Dedifferentiated amniotic fluid mesenchymal stem cell (primary cell): ENCODE measurements at regions not wholly inside any gene's neighbourhood (a gene's known extent, or its start where the extent isn't known, plus 50 kb on each side); places are given as distances from the start of the nearest gene placed in this dataset.
"Not testable (repeated sequence)": the region's sequence is repeated elsewhere in the genome, so short reads cannot be mapped to it uniquely, and the experiment has no call there.

Experiments
- DNase-seq: peaks from one replicate; pipeline ENCODE4 v3.0.0-alpha.2; 2016; ENCODE audit errors: extremely low spot score

DNA sequence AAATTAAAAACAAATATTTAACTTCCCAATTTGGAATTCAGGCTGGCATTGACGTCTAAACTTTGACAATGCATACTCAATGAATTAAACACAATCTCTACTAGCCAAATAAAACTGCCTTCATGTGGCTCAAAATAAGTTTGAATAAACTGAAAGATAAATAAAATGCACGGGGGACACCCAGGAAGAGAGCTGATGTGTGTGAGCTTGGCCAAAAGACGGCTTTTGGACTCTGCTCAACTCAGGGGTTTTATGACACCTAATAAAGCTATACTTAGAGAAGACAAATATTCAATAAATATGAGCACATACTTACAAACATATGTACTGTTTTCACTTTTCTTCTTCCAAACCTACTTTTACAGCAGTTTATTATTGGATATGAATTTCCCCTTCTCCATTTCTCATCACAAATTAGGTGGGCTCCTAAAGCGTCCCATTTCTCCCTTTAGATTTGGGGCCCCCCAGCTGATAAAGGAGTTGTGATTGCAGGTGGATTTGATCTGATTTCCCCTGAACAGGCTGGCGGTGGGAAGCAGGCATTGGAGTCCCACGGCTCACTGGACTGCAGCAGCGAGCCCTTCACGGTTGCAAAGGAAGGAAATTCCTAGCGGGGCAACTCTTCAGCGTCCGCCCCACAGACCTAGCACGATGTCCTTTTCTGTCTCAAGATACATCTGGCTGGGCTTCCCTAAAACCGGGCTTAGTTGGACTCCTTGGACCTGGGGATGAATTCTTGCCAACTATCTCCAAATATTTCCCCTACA lies 79.6 kb downstream of the INSIG1 start:
- DNase-seq = no peak

DNA sequence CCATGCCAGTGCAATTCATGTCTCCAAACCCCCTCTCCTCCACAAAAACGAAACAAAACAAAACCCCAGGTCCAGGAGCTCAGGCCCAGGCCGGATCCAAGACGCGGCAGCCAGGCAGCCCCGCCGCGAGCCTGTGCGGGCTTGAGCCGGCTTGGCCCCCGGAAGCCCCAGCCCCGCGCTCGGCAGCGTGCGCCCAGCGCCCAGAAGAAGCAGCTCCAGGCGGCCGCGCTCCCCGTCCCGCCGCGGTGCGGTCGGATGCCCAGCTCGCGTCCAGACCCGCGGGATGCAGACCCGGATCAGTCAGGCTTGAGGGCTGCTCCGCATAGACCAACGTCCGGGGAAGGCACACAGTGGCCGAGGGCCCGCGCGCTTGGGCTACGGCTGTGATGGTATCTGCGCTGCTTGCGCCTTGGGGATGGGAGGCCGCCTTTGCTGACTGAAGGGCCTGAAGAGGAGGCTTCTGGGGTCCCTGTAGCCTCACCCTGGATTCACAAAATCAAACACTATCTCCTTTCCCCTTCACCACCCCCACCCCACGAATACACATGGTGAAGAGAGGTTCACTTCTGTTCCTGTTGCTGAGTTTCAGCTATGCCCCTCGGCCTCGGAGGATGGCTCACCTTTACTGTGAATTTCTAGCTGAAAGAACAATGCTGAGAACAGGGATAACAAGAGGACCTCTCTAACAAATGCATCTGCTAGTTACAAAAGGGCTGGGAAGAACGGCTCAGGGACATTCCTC lies 79.9 kb upstream of the EN2 start:
- DNase-seq = no peak

DNA sequence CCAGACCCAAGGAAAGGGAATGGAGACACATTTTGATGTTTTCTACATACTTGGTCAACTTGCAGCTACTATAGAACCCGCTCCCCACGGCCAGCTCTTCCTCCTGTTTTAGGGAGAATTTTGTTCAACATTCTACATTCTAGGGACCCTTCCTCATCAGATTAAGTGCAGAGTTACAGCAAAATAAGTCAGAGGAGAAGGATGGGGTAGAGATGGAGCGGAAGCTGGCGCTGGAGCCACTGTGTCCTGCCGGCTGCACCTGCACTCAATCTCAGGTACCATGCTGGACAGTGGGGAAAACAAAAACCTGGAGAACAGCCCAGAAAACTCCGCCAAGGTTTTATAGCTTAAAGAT lies 79.4 kb upstream of the EN2 start:
- DNase-seq = no peak

DNA sequence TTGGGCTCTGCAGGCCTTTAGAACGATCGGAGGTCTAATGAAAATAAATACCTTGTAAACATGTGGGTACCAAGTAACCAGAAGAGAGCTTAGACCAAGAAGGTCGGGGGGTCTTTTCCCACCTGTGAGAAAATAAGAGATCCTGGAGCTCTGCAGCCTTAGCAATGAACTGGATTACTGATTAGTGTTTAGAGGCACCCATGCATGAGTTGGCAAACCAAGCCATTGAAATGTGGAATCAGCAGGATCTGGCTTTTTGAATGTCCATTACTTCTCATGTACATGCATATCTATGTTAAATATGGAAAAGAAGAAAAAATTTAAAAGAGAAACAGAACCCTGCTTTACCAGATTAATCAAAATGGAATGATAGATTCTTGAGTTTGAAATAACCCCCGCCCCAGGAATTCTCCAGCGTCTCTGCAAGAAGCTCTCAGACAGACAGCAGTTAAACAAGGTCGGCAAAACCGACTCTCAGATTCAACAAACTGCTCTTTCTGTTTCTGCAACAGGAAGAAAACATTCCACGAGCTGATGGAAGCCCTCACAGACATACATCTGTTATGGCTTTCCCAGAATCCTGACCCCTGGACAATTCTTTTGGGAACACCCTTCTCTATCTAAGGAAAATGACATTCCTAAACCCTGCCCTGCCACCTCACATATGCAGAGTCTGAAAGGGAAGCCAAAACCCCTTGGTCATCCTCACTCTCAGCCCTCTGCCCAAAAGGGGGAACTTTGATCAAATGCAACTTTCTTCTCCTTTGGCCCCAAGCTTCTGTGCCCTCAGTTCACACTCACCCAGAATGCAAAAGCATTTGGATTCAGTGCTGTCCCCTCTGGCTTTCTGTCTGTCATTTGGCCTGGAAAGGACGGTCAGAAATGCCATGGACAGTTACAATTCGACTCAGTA lies 78.7 kb upstream of the EN2 start:
- no peak for DNase-seq

DNA sequence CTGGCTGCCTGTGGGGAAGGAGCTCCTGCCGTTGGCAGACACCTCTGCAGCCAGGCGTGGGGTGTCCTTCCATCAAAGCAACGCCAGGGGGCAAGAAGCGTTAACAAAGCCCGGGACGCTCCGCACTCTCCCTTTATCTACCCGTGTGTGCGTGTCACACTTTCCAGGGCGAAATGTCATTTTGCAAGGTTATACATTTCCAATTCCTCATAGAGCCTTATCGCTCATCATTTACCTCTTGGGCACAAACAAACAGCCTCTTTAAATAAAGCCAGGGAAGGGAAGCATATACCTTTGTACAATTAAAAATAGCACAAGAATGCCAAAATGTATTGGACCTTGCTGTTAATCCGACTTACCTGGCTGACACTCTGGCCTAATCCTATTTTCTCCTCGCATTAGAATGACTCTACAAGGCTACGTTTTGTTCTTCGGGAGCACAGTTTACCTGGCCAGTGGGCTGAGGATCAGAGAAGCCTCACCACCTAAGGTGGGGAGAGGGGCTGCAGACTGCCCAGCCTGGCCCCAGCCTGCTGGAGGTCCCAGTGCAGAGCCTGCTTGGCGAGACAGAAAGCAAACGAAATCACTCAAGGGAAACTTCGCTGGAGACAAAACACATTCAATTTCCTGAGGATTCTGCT lies 77.6 kb upstream of the EN2 start:
- peak; percentile 19 for DNase-seq

DNA sequence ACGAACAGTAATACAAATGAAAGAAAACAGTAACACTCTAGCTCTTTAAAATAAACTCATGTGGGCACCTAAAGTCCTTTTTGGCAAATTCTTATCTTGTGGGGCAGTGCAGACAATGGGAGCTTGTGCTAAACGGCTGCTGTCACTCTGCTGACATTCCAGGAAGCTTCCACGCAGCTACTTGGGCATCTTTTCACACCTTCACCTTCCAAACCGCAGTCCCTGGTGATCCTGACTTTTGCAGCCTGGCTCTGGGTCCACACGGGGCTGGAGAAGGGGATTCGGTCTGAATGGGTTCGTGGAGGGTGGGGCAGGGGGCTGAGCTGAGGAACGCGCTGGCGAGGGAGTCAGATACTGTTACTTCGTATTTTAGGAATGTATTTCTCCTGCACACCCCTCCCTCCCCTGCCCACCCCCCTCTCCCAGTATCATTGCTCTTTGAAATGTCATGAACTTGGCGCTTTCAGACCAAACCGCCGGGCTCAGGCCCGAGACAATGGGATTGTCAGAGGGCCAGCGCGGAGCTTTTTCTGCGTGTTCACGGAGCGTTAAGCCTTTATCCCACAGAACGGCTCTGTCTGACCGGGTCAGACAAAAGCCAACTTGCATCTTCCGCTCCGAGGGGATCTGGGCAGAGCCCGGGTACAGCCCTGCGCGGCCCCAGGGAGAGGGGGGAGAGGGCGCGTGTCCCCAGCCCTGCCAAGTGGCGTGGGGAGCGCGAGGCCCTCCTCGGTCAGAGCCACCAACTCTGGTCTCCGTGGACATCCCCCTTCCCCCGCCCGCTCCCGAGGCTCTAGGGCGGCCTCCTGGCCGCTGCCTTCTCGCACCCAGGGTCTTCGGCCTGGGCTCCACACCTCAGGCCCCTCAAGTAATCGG lies 76.7 kb upstream of the EN2 start:
- no peak for DNase-seq

DNA sequence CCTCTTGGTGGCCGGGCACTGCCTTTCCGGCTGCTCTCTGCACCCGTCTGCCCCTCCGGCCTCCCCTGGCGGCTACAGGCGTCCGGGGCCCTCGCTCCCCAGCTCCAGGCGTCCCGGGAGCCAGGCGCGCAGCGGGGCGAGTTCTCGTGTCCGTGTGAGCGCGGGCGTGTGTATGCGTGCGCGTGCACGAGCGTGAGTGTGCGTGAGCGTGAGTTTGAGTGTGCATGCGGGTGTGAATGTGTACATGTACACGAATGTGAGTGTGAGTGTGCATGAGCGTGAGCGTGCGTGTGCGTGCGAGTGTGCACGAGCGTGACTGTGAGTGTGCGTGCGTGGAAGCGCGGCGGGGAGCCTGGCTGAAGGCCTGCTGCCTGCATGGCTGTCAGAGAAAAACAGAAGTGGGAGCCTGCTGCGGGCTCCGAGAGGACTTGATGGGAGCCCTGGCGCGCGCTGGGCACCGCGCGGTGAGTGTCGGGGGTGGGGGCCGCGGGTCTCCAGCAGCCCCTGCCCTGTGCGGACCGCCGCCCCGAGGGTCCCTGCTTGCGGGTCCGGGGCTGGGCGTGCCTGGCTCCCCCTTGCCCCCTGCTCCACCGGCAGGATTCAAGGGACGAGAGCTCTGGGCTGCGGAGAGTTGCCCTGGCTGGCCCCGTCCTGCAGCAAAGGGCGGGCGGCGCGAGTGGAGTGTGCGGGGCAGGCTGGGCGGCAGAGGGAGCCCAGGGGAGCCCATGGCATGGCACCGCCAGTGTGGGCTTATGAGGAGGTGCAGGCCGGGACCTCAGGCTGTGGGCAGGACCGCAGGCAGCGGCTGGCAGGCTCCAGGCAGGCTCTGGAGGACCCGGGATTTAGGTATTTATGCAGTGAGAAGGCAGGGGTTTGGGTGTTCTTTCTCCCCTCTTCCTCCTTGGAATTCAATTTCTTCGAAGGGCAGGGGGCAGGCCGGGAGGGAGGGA lies 75.8 kb upstream of the EN2 start:
- DNase-seq = no peak

DNA sequence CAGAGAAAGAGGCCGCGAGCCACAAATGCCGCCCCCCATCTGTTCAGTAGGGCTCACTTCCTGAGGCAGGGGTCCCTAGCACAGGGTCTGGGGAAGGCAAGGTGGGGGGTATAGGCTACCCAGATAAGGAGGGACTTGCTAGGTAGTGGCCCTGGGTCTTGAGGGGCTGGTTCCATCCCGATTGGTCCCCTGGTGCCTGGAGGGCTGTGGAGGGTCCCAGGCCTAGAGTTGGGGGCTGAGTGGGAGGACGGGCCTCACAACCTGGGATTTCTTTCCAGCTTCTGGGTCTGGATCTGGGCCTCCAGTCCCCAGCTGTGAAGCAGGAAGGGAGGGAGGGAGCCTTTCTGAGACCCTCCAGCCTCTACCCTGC lies 75.1 kb upstream of the EN2 start:
- no peak for DNase-seq

DNA sequence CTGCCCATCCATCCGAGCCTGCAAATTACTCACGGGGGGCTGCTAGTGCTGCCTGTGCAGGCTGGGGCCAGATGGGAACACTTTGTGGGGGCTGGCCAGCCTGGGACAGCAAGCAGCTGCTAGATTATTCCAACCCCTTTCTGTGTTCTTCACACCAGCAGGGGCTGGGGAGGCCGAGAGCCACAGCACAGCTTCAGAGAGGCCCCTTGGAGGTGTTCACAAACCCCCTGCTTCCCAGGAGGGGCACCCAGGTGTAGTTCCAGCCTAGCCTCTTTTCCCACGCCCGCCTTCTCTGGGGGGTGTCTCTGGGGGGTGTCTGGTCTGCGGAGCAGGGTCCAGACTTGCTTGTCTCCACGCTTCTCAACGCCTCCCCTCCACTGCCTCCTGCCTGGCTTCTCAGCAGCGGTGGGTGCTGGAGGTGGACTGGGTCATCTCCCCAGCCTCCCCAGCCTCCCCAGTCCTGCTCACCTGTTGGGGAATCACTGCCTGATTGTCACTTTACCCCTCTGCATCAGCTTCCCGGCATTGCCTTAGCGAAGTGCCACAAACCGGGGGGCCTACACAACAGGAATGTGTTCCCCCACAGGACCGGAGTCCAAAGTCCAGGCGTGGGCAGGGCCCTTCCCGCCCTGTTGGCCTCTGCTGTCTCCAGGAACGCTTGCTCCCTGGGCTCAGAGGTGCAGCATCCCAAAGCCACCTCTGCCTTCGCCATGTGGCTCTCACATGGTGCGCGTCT lies 74.0 kb upstream of the EN2 start:
- no peak for DNase-seq

DNA sequence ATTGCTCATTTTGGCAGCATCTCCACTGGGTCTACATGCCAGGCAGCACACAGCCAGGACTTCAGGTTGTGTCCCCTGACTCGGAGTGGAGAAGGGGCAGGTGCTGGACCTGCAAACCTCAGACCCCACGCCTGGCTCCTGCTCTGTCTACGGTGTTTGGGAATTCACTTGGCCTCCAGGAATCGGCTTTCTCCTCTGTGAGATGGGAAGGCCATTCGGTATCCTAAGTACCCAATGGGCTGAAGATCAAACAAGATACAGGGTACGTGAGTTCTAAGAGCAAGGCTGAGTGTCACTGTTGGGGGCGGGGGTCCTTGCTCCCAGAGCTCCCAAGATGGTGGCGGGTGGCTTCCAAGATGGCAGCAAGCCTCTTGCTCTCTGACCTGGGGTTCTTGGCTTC lies 73.2 kb upstream of the EN2 start:
- DNase-seq = no peak

DNA sequence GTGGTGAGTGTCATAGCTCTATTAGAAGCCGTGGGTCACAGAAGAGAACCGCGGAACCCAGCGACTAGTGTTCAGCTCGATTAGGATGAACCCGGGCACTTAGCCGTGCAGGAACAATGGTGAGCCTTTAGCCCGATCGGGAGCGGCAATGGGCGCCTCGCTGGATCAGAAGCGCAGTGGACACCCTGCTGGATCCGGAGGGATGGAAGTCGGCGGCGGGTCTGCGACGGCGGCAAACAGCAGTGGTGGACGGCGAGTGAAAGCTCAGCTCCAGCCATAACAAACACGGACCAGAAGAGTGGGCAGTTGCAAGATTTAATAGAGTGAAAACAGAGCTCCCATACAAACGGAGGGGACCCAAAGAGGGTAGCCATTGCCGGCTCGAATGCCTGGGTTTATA lies 72.7 kb upstream of the EN2 start:
- DNase-seq = not testable (repeated sequence)

DNA sequence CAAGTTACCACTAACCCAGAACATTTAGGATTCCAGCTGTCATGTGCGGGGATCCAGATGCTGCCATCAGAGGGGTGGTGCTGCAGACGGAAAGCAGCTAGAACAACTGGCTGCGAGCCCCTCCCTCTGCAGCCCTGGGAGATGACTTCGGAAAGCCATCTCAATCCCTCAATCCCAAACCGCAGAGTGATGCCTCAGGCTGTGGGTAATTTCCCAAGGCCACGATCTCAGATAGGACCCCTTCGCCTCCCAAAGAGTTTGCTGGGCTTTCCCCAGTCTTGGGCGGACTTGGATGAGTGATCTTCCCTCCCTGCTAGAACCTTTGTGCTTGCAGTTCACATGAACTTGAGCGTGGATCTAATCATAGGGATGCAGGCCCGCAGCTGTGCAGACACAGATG lies 71.3 kb upstream of the EN2 start:
- no peak for DNase-seq

DNA sequence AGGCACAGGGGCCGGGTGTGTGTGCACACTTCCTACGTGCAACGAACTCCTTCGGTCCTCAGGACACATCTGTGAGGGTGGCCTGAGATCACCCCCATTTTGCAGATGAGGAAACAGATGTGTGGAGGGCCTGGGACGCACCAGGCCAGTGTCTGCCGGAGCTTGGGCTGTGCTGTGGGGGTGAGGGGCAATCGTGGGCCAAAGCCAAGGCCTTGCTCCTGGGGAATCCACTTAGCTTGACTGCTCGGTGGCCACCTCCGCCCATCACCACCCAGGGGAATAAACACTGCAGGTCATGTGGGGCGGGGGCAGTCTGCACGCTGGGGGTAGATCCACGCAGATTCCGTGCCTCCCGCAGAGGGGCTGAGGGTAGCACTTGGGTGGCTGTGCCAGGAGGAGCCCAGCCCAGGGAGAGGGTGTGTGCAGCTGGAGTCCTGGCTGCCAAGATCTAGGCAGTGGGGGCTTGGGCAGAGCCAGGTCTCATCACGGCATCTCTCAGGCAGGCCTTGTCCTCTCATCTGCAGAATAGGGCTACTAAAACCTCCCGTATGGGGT lies 70.8 kb upstream of the EN2 start:
- no peak for DNase-seq

DNA sequence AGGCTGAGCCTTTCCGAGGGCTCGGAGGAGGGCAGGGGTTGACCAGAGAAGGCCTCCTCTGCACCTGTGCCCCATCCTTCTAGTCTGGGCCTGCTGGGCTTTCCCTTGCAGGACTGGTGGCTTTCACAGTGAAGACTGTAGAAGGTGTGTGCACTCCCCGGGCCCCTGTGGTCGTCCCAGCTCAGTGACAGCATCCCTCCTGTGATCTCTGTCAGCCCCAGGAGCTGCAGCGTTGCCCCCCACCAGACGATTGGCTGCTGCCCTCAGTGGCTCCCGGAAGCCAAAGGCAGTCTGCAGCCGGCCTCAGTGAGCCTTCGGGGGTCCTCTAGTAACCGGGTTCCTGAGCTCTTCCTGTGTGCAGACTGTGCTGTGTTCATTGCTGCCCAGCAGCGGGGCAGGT lies 69.4 kb upstream of the EN2 start:
- DNase-seq = no peak

DNA sequence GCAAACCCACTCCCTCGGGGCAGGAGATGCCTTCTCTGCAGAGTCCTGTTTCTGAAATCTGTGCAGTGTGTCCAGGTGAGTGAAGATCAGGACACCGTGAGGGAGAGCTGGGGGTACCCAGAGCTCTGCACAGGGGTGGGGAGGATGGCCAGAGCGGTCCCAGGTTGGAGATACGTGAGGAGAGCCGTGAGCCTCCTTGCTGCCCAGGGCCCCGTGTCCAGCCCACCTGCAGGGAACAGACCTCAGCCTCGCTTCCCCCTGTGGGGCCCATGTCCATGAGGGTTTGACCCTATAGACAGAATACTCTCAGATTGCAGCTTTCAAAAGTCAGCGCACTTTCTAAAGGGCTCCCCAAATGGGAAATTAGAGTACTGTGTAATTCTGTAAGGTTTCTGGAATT lies 66.5 kb upstream of the EN2 start:
- DNase-seq = no peak

DNA sequence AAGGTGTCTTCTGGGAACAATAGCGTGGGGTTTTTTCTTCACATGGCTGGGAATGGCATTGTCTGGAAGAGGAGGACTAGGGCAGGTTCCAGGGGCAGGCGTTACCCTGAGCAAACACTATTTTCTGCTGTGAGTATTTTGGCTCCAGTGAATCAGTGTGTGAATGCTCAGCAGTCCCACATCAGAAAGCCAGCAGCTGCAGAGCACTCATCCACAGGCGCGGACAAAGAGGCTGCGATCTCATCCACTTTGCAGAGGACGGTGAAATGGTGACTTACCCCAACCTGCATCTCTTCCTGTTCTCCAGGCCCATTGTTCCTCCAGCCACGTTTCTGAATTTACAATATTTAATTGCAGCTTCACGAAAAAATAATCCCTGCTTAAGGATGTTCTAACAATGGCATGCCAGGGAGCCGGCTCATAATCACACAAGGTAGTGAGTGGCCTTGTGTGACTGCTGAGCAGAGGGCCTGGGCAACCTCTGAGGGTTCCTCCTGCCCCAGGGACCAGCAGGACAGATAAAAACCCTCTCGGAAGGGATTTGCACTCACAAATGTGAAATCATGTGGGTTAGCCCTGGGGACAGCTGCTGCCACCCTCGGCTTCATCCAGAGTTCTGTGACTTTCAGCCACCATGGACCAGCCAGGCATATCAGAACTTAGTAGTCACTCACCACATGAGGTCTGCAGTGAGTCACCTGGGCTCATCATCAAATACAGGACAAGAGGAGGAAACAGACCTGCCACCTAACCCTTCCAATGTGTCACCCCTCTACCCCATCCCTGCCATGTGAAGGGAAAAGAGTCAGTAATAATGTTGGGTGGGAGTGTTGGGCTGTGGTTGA lies 65.0 kb upstream of the EN2 start:
- DNase-seq = no peak

DNA sequence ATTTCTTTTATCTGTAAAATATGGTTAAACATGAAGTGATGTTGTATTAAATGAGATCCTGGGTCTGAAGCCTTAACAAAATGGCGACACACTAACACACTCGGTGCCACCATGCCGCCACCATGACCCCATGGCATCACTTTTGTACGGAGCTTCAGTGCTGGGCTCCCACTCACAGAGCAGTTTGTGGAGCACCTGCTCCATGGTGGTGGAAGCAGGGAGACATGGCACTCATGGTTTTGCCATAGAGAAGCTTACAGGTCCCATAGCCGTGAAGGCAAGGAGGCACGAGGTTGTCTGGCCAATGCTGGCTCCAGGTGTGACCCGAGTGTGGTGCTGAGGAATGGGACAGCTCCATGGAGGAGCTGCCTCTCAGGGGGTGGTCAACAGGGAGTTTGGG lies 63.5 kb upstream of the EN2 start:
- no peak for DNase-seq

DNA sequence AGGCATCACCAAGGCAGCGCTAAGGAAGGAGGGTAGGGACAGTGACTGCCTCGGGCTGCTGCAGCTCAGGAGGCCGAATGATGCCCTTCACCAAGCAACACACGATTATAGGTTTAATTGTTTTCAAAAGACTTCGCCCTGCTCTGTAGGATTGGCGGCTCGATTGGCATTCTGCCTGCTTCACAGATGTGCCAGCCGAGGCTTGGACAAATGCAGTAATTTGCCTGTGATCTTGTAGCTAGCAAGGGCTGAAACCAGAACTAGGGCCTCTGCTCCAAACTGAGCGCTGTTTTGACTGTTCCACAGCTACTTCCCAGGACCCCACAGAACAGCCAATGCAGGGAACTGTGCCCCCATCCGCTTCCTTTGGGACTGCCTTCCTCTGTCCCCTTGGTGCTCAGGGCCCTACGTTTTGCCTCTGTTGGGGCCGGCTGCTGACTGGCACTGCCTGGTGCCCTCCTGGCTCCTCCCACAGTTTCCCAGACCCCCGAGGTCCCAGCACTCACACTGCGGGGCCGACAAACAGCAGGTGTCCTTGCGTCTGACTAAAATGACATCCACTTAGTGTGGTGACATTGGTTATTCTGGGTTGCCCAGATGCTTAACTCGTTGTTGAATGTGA lies 62.6 kb upstream of the EN2 start:
- no peak for DNase-seq
